NCI-H2029 (cell line): ENCODE measurements at regions not wholly inside any gene's neighbourhood (a gene's known extent, or its start where the extent isn't known, plus 50 kb on each side); places are given as distances from the start of the nearest gene placed in this dataset.
"Not testable (repeated sequence)": the region's sequence is repeated elsewhere in the genome, so short reads cannot be mapped to it uniquely, and the experiment has no call there.

Experiments
- DNase-seq: peaks from one replicate; lab custom pipeline; 2025; lab: John Stamatoyannopoulos, UW

DNA sequence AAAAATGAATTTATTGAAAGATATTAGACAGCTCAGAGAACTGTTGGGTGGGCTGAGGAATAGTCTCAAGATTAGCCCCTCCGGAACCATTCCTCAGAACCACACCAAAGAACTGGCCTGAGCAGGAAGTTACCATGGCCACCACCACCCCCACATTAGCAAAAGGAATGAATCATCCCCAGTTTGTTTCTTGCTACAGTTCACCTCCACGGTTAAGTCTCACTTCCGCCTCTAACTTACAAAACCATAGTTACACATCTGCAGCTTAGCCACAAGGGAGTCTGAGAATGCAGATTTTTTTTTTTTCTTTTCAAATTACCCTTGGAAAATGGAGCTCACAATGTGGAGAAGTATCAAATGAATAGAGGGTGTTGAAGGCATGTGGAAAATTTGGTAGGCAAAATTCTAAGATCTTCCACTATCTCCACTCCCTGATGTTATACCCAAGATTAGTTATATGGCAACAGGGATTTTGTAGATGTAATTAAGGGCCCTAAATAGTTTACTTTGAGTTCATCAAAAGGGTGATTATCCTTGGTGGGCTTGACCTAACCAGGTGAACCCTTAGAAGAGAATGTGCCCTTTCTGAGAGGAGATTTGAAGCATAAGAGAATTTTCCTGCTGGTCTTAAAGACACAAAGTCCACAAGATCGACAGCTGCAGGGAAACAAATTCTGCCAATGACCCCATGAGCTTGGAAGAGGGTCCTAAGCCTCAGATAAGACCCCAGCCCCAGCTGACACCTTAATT lies 129.8 kb upstream of the KRR1 start:
- no peak for DNase-seq

DNA sequence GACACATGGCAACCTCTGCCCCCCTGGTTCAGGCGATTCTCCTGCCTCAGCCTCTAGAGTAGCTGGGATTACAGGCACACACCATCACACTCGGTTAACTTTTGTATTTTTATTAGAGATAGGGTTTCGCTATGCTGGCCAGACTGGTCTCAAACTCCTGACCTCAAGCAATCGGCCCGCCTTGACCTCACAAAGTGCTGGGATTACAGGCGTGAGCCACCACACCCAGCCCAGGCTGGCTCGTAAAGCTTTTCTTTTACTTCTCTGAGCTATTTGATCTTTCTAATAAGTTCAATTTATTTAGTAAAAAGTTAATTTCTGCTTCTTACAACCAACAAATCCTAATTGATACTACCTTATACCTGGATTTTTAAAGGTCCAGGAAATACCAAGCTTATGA lies 127.4 kb upstream of the KRR1 start:
- DNase-seq = no peak

DNA sequence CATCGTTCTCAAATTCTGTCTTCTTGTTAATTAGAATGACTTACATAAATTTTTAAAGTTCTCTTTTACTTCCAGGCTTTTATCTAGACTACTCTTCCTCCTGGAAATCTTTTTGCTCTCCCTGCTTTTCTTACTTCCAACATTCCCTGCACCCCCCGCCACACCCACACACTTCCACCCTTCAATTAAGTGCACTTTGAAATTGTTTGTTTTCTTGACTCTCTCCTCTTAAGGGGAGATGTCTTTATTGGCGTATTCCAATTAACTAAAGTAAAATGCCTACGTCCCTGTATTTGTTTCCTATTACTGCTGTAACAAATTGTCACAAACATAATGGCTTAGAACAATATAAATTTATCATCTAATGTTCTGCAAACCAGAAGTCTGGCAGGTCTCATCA lies 125.2 kb upstream of the KRR1 start:
- no peak for DNase-seq

DNA sequence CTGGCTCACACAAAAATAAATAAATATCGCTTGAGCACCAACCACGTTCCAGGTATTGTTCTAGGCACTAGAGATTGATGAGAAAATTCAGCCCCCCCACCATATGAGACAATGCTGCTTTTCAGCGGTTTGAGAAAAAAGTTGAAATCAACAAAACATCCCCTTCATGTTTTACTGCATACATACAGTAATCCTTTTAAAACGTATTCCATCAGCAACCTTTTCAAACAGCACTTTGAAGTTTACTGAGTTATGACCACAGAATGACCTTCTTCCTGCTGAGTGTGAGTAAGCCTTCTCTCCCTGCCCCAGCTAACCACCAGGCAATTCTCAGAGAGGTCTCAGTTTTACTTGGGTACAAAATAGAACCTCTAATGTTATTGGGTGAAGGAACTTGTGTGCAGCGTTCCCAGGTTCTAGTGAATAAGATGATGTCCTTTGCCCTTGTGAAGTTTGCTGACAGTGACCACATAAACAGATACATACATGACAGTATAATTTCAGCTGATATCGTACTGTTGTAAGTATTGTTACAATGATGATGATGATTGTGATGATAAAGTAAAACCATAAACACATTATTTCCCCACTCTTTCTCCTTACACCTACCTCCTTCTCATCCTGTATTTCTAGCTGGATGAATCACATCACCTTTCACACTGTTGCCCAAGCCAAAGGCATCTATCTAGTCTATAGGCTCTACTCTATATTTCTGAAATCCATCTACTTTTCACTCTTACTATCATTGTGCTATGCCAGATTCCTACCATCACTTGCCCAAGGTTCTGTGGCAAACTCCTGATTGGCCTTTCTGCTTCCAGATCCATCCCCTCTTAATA lies 124.4 kb upstream of the KRR1 start:
- no peak for DNase-seq

DNA sequence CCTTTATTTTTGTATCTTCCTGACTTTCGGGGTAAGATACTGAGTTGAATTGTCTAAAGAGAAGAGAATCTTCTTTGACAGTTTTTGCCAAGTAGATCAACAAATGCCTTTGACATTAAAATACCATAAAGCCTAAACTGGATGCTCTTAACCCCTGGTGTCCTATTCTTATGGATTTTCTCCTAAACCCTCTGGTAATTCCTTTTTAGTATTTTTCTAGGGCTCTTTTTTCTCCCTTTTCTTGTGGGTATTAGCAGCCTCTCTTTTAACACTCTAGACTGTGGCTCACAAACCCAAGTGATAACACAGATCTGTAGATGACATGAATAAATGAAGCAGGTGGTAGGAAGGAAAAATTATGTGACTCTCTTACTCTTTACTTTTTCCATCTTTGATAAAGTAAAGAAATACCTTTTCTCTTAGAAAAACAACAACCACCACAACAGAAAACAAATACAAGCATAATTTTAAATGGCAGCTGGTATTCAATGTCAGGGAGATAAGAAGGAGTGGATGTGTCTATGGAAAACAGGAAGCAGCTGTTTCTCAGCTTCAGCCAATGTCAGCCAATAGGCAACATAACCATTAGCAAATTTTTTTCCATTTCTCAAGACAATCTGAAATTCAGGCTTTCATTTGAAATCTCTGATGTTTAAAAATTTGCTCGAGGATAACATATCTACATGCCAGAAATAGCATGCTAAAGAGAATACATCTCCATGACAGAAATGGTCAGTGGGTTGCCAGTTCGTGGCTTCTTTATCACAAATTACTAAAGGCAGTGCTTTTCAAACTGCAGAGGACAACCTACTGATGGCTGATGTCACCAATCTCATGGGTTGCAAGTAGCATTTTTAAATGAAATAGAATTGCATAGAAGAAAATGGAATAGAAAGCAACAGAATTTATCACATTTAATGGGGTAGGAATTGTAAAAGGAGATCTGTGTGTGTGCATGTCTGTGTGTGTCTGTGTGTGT lies 123.1 kb upstream of the KRR1 start:
- no peak for DNase-seq

DNA sequence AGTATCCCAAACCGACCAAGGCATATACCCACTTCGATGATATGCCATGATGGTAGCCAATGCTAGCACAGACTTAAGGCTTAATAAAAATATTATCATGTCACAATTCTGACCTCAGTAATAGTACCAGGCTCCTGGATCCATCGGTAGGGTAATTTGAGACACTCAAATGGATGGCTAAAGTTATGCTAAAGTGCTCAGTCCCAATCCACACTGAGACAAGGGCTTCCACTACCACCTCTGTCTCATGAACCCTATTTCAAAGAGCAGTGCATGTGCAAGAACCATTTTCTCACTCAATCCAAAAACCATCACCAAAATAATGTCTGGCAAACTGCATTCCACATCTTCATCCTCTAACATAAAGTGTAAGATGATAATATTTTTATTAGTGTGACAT lies 122.4 kb upstream of the KRR1 start:
- no peak for DNase-seq

DNA sequence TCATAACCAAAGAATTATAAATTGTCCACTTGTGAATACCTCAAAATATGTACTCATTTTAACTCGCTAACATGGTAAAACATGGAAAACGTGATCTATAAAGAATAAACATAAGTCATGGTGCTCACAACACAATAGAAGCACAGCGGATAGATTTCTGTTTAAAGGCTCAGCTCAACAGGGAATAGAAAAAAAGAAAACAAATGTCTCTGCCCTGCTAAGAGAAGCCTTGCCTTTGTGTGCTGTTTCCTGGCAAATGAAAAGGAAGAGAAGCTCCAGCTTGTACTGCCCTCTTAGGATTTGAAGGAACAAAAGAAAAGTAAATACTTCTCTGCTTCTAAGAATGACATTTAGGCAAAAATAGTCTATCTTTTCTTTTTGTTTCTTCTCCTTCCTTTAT lies 121.0 kb upstream of the KRR1 start:
- DNase-seq = peak; percentile 69

DNA sequence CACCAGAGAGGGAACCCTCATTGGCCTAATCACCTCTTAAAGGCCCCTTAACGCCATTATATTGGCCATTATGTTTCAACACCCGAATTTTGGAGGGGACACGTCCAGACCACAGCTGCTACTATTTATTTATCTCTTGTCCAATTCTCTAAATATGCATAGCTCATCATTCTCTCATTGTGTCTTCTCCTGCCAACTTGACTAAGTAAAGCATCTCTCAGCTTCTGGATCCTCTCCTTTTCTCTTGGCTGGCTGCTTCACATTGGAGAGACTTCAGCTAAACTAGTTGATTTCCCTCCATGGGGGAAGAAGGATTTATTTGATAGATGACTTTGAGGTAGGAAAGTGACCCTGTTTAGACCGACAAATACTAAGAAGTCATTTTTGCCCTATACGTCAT lies 120.4 kb upstream of the KRR1 start:
- no peak for DNase-seq

DNA sequence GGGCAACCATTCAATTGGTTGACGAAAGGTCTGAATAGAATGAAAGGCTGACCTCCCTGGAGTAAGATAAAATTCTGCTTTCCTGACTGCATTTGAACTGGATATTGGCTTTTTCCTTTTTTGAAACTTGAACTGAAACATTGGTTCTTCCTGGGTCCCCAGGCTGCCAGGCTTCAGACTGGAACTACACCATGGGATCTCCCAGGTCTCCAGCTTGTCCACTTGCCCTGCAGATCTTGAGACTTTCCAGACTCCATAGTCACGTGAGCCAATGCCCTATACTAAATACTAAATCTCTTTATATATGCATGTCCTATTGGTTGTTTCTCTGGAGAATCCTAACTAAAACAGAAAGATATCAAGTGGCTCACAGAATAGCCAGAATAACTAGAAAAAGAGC lies 118.7 kb upstream of the KRR1 start:
- no peak for DNase-seq

DNA sequence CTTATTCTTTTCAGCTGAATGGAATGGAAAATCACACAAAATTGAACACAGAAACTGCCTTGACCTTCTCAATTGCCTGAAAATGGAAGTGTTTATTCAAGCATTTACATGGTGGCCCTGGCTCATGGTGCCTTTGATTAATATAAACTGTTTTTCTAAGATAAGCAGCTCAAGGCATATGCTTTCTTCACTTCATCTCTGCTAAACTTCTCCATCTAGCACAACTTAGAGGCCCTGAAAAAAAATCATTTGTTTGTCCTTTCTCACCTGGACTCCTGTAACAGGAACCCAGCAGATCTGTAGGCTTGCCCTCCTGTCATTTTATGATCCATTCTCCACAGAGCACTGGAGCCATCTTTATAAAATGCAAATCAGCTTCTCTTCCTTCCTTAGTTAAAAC lies 117.5 kb upstream of the KRR1 start:
- no peak for DNase-seq

DNA sequence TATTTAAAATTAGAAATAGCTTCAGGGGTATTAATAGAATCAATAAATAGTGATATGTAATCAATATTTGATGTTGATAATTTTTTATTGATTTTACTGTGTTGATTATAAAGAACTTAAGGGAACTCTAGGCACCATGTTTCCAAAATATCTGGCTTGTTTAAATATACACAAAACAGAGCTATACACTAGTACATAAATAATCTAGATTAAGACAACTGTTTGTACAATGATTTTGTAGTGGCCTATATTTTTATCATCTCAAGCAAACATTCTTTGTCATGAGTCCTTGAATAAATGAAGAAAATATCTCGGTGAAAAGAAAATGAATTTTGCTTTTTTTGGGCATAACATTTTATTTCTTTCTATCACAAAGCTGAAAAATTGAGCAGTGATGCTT lies 117.1 kb upstream of the KRR1 start:
- DNase-seq = no peak

DNA sequence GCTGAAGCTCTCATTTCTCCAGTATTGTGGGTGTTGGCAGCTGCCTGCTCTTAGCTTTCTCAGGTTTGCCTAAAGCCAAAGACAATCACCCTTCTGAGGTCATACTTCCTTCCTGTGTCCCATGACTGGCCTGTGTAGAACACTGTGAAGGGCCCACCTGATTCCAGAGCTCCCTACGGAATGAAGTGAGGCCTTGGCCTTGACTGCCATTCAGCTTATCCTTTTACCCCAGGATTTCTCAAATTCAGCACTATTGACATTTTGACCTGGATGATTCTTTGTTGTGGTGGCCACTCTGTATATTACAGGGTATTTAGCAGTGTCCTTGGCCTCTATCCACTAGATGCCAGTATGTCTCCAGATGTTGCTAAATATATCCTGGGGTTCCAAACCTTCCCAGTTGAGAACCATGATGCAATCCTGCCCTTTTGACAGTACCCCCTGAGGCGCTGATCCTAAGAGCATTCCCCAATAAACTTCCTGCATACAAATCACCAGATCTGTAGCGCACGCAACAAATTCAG lies 112.3 kb upstream of the KRR1 start:
- no peak for DNase-seq

DNA sequence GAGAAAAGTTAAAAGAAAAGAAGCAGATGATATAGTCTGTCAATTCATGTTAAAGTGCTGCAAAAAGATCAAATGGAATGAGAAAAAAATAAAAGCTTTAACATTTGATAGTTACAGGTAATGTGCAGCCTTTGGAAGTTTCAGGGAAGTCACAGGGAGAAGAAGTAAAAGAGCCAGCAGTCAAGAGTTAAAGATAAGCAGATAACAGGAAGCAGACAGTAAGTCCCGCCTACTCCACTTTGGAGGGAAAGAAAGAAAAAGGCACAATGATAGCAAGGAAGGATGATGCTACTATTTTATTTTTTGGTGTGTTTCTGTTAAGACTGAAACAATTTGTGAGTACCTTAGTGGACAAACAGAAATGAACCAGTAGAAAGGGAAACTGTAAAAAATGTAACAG lies 111.1 kb upstream of the KRR1 start:
- no peak for DNase-seq

DNA sequence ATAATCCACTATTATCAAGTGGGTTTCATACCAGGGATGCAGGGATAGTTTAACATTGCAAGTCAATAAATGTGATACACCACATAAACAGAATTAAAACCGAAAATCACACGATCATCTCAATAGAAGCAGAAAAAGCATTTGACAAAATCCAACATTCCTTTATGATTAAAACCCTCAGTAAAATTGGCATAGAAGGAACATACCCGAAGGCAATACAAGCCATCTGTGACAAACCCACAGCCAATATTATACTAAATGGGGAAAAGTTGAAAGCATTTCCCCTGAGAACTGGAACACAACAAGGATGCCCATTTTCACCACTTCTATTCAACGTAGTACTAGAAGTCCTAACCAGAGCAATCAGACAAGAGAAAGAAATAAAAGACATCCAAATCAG lies 103.0 kb upstream of the KRR1 start:
- not testable (repeated sequence) for DNase-seq

DNA sequence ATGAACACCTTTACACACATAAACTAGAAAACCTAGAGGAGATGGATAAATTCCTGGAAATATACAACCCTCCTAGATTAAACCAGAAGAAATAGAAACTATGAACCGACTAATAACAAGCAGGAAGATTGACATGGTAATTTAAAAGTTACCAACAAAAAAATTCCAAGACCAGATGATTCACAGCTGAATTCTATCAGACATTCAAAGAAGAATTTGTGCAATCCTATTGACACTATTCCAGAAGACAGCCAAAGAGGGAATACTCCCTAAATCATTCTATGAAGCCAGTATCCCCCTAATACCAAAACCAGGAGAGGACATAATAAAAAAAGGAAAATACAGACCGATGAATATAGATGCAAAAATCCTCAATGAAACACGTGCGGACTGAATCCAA lies 102.6 kb upstream of the KRR1 start:
- DNase-seq = no peak

DNA sequence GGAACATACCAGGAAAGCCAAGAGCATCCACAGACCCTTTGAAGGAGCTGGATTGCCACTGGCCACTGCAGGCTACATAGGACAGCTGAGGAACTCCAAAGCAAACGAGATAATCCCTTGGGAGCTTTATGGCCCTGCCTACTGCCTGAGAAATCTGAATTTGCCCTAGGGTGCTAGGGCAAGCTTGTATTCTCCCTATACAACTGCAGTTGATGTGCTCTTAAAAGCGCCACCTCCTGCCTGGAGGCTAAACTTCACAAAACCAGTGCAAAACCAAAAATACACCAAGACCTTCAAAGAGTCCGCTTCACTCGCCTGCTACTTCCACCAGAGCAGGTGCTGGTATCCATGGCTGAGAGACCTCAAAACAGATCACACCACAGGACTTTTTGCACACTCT lies 99.6 kb upstream of the KRR1 start:
- no peak for DNase-seq

DNA sequence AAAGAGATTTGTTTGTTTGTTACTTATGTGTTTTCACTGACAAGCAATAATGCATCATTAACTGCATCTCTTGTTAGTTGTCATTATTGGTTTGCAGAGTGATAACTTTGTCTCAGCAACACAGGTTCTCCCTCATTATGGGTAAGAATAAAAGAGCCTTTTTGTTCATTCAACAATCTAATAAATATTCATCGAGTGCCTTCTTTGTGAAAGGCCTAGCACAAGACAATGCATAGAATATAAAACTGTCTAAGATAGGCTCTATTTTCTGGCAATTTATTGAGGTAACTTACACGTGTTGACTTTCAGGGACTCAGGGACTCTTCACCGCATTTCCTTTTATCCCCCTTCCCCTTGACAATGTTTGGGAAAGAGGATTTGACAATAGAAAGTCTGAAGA lies 95.5 kb upstream of the KRR1 start:
- no peak for DNase-seq

DNA sequence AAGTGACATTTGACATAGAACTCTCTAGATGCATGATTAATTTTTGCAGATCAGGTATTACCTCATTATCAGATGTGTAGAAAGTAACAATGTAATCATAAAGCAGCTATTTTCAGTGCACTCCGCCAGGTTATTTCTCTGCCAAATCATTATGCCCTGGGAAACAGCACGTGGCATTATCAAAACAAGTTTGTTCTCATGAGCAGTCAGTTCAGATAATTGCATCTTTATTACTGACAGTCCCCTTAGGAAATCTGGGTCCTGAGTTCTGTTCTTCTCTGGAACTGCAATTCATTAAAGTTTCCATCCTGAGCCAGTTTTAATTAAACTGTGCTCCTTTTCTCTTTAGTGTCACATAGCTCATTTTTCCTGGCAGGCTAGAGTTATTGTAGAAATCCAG lies 94.7 kb upstream of the KRR1 start:
- no peak for DNase-seq

DNA sequence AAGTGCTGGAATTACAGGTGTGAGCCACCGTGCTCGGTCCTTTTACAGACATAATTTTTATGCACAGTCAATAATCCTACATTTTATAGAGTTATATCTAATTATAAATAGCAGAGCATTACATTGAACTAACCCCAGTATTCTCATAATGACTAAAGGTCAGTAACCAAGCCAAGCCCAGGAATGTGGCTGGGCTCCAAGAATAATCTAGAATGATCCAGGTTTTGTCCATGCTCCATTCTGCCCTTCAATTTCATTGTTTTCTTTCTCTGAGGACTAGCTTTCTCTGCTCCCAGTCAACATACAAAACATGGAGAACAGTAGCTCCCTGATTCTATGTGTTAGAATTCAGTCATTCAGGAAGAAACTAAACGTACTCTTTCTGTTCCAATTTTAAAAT lies 92.1 kb upstream of the KRR1 start:
- no peak for DNase-seq

DNA sequence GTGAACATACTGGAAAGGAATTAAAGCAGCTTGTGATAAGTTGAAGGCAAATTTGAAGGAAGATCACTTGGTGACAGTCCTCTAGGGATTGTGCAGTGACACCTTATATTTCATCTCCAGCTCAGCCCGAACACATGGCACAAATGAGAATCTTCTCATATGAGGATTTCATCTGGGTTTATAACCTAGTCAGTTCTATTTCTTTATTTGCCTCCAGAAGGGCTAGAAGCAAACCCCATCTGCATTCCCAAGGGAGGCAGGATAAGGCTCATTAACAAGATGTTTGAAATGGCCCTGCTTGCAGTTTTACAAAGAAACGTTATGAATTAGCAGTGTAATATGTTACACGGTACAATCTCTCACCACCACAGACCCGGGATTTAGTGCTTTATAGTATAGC lies 90.7 kb upstream of the KRR1 start:
- no peak for DNase-seq

DNA sequence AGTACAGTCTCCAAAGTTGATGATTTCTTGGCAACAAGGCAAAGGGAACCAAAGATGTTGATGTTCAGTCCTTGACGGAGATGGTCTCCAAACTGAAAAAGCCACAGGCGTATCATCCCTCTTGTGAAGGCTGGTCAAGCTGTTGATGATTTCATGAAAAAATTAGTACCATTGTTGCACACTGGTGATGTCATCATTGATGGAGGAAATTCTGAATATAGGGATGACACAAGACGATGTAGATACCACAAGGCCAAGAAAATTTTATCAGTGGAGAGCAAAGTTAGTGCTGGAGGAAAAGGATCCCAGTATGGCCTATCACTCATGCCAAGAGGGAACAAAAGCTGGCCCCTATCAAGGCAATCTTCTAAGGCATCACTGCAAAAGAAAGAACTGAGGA lies 88.7 kb upstream of the KRR1 start:
- DNase-seq = no peak

DNA sequence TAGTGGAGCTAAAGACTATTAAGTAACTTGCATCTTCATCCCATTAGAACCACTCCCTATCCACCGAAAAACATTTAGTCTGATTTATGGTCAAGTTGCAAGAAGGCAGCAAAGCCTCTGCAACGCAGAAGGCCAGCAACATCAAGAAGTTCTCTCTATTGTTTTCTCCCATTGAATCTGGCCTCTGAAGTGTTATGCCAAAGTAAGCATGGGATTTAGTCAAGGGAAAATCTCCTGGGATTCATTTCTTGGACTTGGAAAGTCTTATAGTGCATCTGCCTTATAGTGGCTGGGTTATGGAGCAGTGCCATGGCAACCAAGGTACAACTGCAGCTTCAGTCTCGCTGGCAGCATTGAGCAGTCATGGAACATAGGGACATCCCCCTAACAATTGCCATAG lies 87.7 kb upstream of the KRR1 start:
- no peak for DNase-seq
